DND-41 (cell line): ENCODE measurements at regions not wholly inside any gene's neighbourhood (a gene's known extent, or its start where the extent isn't known, plus 50 kb on each side); places are given as distances from the start of the nearest gene placed in this dataset.

ENCODE experiments used
- ATAC-seq: fragments of 200-7000 bp; cut with Tn5 transposase; 3 replicates; pipeline ENCODE4 v1.9.1; 2021; ENCODE audit warnings: low read depth; ENCODE audit not compliant: insufficient read depth
- DNase-seq: peaks from one replicate; pipeline ENCODE4 v3.0.0-alpha.2; 2020
- H2AFZ ChIP-seq: 2 replicates; pipeline ENCODE4 v1.6.0; 2012; ENCODE audit warnings: low read depth, low read length
- H3K27ac ChIP-seq: 2 replicates; pipeline ENCODE4 v1.5.1; 2012; ENCODE audit warnings: low read length, inconsistent platforms
- H3K27me3 ChIP-seq: fragments of 200-600 bp; sonication (generic); 2 replicates; pipeline ENCODE4 v1.6.0; 2012; ENCODE audit warnings: low read length, mild to moderate bottlenecking, inconsistent platforms; ENCODE audit not compliant: insufficient read depth, poor library complexity
- H3K36me3 ChIP-seq: 2 replicates; pipeline ENCODE4 v1.5.1; 2012; ENCODE audit warnings: low read length, inconsistent platforms; ENCODE audit not compliant: insufficient read depth
- H3K4me1 ChIP-seq: 2 replicates; pipeline ENCODE4 v1.5.1; 2012; ENCODE audit warnings: mild to moderate bottlenecking, low read length; ENCODE audit not compliant: insufficient read depth
- H3K4me2 ChIP-seq: 2 replicates; pipeline ENCODE4 v1.6.0; 2012; ENCODE audit warnings: mild to moderate bottlenecking, moderate library complexity, low read length, inconsistent platforms; ENCODE audit not compliant: insufficient read depth
- H3K4me3 ChIP-seq, 2 experiments: fragments of 200-600 bp in 1 of 2; shearing (Covaris generic) in 1 of 2; 2 replicates each; pipeline ENCODE4 v1.5.1; 2012 to 2016; ENCODE audit warnings: inconsistent platforms in 2 of 2, low read length in 2 of 2, mild to moderate bottlenecking in 2 of 2, low read depth in 1 of 2, moderate library complexity in 1 of 2
- H3K79me2 ChIP-seq: 2 replicates; pipeline ENCODE4 v1.6.0; 2012; ENCODE audit warnings: low read length, inconsistent platforms; ENCODE audit not compliant: insufficient read depth
- H3K9ac ChIP-seq: 2 replicates; pipeline ENCODE4 v1.6.0; 2012; ENCODE audit warnings: low read depth, mild to moderate bottlenecking, inconsistent platforms, low read length, moderate library complexity
- H3K9me3 ChIP-seq: 2 replicates; pipeline ENCODE4 v1.5.1; 2012; ENCODE audit warnings: low read length, moderate library complexity, mild to moderate bottlenecking, inconsistent platforms; ENCODE audit not compliant: insufficient read depth, severe bottlenecking
- H4K20me1 ChIP-seq: 2 replicates; pipeline ENCODE4 v1.6.0; 2012; ENCODE audit warnings: low read length; ENCODE audit not compliant: insufficient read depth
- EZH2 ChIP-seq: IDR thresholded peaks from 3 replicates; pipeline ENCODE4 v1.6.1; 2012; ENCODE audit warnings: borderline replicate concordance, low read depth, mild to moderate bottlenecking, moderate library complexity, low read length, inconsistent platforms; ENCODE audit not compliant: severe bottlenecking
- TF ChIP-seq, protein P1 (sequence below): IDR thresholded peaks from 2 replicates; pipeline ENCODE4 v1.5.1; 2012; ENCODE audit warnings: borderline replicate concordance, low read length, moderate library complexity, mild to moderate bottlenecking; ENCODE audit not compliant: poor library complexity, severe bottlenecking; ENCODE audit errors: extremely low read depth

DNA sequence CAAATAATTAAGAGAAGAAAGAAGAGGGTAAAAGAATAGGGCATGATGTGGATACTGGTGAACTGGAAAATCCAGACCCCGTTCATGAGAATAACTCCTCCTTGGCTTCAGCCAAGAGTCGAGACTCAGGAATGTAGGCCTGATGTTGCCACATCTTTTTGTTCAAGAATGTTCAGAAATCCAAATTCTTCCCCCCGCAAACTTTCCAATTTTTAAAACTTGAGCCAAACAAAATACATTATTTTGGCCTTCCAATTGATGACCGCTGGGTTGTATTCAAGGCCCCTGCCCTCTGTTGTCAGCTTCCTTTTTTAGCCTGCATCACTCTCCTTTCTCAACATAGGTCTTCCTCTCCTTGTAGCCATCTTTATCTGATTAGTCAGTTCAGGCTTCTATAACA is 106.1 kb downstream of the TNFAIP3 start:
- no peak overlapping the region for H3K4me3 ChIP-seq
- H3K9ac ChIP-seq = no peak overlapping the region
- H4K20me1 ChIP-seq = no peaks in the 10 kb centered on the region
- H3K4me2 ChIP-seq = no peak overlapping the region
- ATAC-seq = no peak
- TF ChIP-seq EZH2 = no peak
- TF ChIP-seq, protein P1, sequence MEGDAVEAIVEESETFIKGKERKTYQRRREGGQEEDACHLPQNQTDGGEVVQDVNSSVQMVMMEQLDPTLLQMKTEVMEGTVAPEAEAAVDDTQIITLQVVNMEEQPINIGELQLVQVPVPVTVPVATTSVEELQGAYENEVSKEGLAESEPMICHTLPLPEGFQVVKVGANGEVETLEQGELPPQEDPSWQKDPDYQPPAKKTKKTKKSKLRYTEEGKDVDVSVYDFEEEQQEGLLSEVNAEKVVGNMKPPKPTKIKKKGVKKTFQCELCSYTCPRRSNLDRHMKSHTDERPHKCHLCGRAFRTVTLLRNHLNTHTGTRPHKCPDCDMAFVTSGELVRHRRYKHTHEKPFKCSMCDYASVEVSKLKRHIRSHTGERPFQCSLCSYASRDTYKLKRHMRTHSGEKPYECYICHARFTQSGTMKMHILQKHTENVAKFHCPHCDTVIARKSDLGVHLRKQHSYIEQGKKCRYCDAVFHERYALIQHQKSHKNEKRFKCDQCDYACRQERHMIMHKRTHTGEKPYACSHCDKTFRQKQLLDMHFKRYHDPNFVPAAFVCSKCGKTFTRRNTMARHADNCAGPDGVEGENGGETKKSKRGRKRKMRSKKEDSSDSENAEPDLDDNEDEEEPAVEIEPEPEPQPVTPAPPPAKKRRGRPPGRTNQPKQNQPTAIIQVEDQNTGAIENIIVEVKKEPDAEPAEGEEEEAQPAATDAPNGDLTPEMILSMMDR = no peak
- no peak overlapping the region for H2AFZ ChIP-seq
- no peaks in the 10 kb centered on the region for H3K9me3 ChIP-seq
- peaks cover 52% of the 10 kb centered on the region for H3K4me1 ChIP-seq
- no peak overlapping the region for H3K27ac ChIP-seq
- H3K27me3 ChIP-seq = no peaks in the 10 kb centered on the region
- H3K36me3 ChIP-seq = no peaks in the 10 kb centered on the region
- H3K79me2 ChIP-seq = no peaks in the 10 kb centered on the region
- DNase-seq = no peak

DNA sequence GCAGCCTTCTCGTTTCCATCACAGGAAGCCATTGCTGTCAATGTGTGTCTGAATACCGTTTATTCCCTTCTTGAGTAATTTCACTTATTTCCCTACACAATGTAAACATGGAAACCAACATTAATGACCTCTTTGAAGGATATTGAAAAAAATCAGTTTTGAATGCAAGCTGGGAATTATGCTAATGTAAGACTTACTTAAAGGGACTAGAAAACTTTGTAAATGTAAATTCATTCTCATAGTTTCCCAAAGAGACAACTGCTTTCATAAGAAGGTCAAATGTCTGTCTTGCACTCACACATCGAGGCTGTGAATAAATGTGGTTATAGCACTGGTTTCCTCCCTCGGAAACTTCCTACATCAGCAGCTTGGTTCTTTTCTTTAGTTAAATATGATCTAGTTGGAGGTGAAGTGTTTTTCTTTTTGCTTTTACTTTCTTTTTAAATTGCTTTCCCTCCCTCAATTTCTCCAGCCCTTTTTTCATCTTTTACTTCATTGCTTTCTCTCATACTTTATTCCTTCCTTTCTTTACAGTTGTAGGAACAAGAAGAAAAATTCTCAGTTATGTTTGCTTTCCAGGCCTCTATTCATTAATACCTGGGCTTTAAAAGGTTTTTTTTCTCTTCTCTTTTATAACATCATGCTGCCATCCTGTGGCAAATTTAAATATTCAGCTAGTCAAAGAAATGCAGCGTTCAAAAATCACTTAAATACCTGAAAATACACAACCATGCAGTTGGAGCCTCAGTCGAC is 108.3 kb downstream of the TNFAIP3 start:
- no peak for TF ChIP-seq EZH2
- TF ChIP-seq, protein P1 = peak; percentile 75
- peak overlapping the region; percentile 79 for H3K27ac ChIP-seq
- peak; percentile 44 for DNase-seq
- no peaks in the 10 kb centered on the region for H3K36me3 ChIP-seq
- ATAC-seq = peak; percentile 88
- no peaks in the 10 kb centered on the region for H3K27me3 ChIP-seq
- peak overlapping the region in 1 of 2 experiments; percentile 15; a peak in 1 of 4 replicates for H3K4me3 ChIP-seq
- H3K4me2 ChIP-seq = peak overlapping the region; percentile 47
- no peaks in the 10 kb centered on the region for H4K20me1 ChIP-seq
- H3K79me2 ChIP-seq = no peaks in the 10 kb centered on the region
- no peaks in the 10 kb centered on the region for H3K9me3 ChIP-seq
- peak overlapping the region; percentile 73 for H2AFZ ChIP-seq
- peaks cover 31% of the 10 kb centered on the region for H3K4me1 ChIP-seq
- H3K9ac ChIP-seq = peak overlapping the region; percentile 41

DNA sequence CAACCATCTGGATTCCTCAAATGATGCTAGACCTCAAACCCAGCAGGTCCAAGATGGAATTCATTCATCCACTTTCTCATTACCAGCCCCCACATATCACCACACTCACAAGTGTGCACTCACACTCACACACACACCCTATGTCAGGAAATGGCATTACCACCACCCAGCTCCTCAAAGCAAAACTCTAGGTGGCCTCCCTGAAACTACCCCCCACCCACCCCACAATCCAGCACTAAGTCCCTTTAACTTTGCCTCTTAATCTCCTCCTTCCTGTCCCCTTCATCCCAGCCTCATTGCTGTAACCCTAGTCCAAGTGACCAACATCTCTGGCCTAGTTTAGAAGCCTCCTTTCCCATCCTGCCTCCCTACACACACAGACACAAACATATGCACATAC is 109.4 kb downstream of the TNFAIP3 start:
- H3K27me3 ChIP-seq = no peaks in the 10 kb centered on the region
- no peak overlapping the region for H2AFZ ChIP-seq
- ATAC-seq (peak; percentile 57), DNase-seq (peak; percentile 30)
- H3K27ac ChIP-seq = peak overlapping the region; percentile 79
- no peaks in the 10 kb centered on the region for H3K9me3 ChIP-seq
- no peak overlapping the region for H3K9ac ChIP-seq
- TF ChIP-seq, protein P1 = no peak
- no peak for TF ChIP-seq EZH2
- H3K4me1 ChIP-seq = peaks cover 30% of the 10 kb centered on the region
- no peaks in the 10 kb centered on the region for H3K79me2 ChIP-seq
- H3K36me3 ChIP-seq = no peaks in the 10 kb centered on the region
- H3K4me3 ChIP-seq = no peak overlapping the region
- H3K4me2 ChIP-seq = no peak overlapping the region
- no peaks in the 10 kb centered on the region for H4K20me1 ChIP-seq

DNA sequence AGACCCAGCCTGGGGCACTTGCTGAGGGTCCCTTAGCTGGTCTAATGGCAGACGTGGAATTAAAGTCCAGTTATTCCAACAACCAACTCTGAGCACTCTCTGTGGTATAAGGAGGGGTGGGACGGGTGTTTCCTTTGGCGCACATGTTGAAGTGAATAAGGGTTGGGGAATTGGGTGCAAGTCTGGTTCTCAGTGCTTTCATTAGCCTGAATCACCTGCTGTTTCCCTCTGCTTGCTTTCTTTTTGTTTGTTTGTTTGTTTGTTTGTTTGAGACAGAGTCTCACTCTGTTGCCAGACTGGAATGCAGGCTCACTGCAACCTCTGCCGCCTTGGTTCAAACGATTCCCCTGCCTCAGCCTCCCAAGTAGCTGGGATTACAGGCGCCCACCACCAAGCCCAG is 110.1 kb downstream of the TNFAIP3 start:
- Histone ChIP-seq H3K9ac (no peak overlapping the region), H4K20me1 (no peaks in the 10 kb centered on the region), H2AFZ (no peak overlapping the region), H3K27ac (no peak overlapping the region), H3K4me2 (no peak overlapping the region), H3K4me3 (no peak overlapping the region), H3K79me2 (no peaks in the 10 kb centered on the region), H3K27me3 (no peaks in the 10 kb centered on the region), H3K36me3 (no peaks in the 10 kb centered on the region), H3K9me3 (no peaks in the 10 kb centered on the region), H3K4me1 (peaks cover 30% of the 10 kb centered on the region)
- ATAC-seq (no peak), DNase-seq (no peak)
- TF ChIP-seq, protein P1 = no peak
- no peak for TF ChIP-seq EZH2
